ENCODE measurements at regions not wholly inside any gene's neighbourhood (a gene's known extent, or its start where the extent isn't known, plus 50 kb on each side); places are given as distances from the start of the nearest gene placed in this dataset.
"Not testable (repeated sequence)": the region's sequence is repeated elsewhere in the genome, so short reads cannot be mapped to it uniquely, and the experiment has no call there.

GRCh38 chr2:122651236-122651635 lies 895.8 kb downstream of the TSN start:
- DNase-seq (ENCODE audit: low spot score), result no peak

- DNase-seq (ENCODE audit: low spot score), result no peak
Observed at GRCh38 chr2:122651780-122652179, 896.3 kb downstream of the TSN start.

- no peak for DNase-seq (ENCODE audit: low spot score)
Observed at GRCh38 chr2:122652670-122653069, 897.2 kb downstream of the TSN start.

DNA sequence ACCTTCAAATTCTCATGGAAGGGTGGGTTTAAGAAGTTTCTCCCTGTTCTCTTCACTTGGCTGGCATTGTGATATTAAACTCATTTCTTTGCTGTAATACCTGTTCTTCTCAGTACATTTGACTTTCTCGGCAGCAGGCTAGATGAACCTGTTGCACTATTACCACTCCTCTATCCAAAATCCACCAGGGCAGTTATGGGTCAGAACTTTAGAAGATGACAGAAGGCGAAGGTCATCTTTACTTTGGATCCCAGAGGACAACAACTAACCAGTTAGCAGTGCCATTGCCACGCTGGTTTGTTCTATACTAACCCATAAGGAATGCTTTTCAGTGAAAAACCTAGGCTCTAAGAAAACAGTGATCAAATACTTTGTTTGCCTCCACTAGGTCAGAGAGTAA lies 901.0 kb downstream of the TSN start:
- no peak for DNase-seq (ENCODE audit: low spot score)

- no peak for DNase-seq (ENCODE audit: low spot score)
Observed at GRCh38 chr2:122660786-122661634, 905.6 kb downstream of the TSN start.

DNA sequence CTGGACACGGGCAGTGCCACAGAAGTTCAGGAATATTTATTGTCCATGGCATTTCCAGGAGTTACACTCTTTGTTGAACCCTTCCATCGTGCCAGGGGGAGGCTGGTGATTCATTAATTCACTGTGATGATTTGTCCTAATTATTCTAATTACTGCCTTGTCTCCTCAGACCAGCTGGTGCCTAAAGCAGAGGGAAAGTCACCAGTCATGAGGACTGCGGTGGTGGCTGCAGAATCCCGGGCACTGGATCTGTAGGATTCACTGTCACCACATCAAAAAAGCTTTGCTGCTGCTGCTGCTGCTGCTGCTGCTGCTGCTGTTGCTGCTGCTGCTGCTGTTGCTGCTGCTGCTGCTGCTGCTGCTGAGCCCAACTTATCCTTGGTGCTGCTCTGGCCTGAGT lies 908.2 kb downstream of the TSN start:
- no peak for DNase-seq (ENCODE audit: low spot score)

DNA sequence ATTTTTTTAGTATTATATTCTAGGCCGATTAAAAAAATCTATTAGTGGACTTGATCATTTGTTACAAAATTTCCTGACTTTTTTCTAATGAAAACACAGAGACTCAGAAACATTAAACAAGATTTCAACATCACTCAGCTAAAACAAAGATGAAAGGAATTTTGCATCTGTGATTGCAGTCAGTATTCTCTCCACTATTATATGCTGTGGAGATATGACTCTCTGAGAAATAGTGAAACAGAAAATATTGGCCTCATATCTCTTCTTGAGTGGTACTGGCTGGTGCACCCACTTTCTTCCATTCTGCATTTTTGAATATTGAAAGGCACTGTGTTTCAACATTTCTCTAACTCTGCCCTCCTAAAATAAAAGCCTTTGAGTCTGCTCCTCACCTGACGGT lies 914.2 kb downstream of the TSN start:
- DNase-seq (ENCODE audit: low spot score), result no peak

DNA sequence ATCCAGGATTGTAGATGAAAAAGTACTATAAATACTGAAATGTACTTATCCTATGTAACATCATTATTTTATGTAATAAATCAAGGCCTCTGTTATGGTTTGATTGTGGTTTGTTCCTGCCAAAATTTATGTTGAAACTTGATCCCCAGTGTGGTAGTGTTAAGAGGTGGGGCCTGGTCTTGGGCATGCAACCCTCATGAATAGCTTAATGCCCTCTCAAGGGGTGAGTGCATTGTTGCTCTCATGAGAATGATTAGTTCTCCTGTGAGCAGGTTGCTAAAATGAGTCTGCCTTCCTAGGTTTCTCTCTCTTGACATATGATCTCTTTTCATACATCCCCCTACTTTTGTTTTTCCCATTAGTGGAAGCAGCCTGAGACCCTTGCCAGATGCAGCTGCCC lies 915.4 kb downstream of the TSN start:
- no peak for DNase-seq (ENCODE audit: low spot score)

GRCh38 chr2:122680662-122681061 lies 925.2 kb downstream of the TSN start:
- DNase-seq (ENCODE audit: low spot score), result no peak

GRCh38 chr2:122681626-122682025 lies 926.2 kb downstream of the TSN start:
- DNase-seq (ENCODE audit: low spot score), result no peak

DNA sequence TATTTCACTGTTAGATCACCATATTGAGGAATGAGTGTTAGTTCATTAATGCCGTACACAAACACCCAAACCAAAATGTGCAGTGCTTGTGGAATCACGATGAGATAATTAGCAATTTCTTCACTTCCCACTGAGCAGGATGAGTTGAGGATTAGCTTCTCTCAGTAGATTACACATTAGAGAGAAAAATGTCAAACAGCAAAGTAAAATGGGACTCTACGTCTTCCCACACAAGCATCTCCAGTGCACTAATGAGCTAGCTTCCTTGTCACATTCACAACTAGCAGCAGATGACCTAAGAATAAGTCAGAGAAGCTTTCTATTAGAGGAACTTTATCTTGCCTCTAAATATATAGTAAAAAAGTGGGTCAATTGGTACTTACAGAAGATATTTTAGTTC lies 926.9 kb downstream of the TSN start:
- DNase-seq (ENCODE audit: low spot score), result no peak

GRCh38 chr2:122683018-122683417 lies 927.6 kb downstream of the TSN start:
- no peak for DNase-seq (ENCODE audit: low spot score)

DNA sequence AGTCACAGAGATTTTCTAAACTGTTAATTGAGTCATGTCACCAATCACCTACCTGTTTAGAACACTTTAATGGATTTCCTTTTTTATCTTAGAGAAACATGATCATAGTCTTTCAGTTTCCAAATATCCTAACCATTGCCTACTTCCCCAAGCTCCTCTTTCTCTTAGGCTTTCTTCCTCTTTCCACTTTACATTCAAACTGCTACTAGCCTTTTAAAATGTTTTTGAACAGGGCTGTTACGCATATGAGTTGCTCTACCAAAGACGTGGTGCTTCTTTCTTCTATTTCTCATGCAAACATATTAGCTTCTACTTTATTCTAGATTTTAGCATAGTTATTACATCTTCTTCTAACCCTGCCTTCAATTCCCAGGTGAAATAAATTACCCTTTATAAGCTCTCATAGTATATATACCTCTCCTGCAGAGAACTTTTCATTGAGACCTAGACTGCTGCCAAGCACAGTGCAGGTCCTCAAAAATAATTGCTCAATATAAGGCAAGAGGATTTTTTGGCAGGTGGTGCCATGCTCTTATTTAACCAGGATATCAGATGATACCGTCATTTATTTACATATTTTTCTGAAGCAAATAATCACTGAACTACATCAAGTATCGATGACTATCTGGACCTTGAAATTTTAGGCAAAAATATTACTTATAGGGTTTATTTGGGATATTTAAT lies 937.1 kb downstream of the TSN start:
- no peak for DNase-seq (ENCODE audit: low spot score)

GRCh38 chr2:122697415-122697814 lies 942.0 kb downstream of the TSN start:
- DNase-seq (ENCODE audit: low spot score), result no peak

GRCh38 chr2:122703676-122704075 lies 948.2 kb downstream of the TSN start:
- no peak for DNase-seq (ENCODE audit: low spot score)

- peak; percentile 9 for DNase-seq (ENCODE audit: low spot score)
Observed at GRCh38 chr2:122704109-122704563, 948.7 kb downstream of the TSN start.

DNA sequence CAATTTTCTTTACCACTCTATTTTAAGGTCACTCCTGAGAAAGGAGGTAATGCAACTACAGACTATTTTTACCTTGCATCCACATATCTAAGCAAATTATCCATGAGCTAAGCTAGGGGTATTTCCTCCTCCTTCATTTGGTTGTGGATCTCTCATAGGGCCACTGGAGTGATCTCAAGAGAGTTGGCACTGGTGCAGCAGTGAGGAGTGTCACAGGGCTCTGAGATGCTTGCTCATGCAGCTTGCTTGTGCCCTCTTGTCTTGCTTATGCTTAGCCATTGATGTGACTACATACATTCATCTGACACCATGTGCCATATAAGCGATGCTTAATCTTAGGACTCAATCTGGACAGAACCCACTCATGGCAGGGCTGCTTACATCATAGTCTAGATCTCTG lies 950.3 kb downstream of the TSN start:
- DNase-seq (ENCODE audit: low spot score), result no peak

- peak; percentile 6 for DNase-seq (ENCODE audit: low spot score)
Observed at GRCh38 chr2:122706757-122707223, 951.3 kb downstream of the TSN start.

DNA sequence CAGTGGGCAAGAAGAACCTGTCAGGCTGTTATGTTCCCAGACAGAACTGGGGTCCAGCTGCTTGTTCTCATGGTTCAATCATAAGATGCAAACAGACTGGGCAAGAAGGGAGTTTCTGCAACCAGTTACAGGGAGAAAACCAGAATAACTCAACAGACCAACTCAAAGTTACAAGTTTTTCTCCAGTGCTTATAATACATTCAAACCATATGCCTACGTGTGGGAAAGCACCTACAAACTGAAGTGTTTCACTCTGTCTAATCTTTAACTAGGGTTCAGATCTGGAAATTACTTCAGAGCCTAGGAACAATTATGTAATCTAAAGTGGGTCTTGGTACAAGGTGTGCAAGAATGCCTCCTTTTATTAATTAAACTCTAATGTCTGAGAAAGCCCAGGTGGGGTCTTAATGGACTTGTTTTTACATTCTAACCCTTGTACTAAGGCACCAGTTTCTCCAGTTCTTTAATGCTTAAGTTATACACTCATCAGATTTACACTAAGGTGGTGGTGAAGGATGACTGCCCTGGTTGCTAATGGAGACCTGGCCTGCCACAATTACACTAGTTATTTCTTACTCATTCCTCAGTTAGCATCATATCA lies 951.9 kb downstream of the TSN start:
- no peak for DNase-seq (ENCODE audit: low spot score)

DNA sequence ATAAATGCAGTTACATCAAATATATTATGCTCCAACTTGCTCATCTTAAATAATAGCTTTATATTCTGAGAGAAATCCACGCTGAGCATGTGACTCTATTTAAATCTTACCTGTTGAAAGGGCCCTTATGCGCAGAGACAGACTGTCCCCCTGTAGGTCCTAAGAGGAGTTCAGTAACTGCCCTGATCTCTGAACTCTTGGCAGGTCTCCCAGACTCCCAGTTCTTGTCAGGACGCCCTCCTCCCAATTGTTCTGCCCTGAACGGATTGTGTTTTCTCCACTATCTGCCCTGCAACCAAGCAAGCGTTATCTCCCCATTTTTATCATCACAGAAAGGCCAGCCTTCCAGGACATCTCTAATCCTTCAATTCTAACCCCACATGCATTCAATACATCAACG lies 954.6 kb downstream of the TSN start:
- DNase-seq (ENCODE audit: low spot score), result no peak

DNA sequence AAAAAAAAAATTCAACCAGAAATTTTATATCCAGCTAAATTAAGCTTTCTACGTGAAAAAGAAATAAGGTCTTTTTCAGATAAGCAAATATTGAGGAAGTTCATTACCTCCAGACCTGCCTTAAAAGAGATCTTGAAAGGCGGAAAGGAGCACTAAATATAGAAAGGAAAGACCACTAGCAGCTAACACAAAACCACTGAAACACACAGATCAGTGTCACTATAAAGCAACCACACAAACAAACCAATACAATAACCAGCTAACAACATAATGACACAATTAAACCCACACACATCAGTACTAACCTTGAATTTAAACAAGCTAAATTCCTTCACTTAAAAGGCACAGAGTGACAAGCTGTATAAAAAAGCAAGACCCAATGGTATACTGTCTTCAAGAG lies 958.3 kb downstream of the TSN start:
- no peak for DNase-seq (ENCODE audit: low spot score)

- not testable (repeated sequence) for DNase-seq (ENCODE audit: low spot score)
Observed at GRCh38 chr2:122720822-122721221, 965.4 kb downstream of the TSN start.

Measured in GM03348 (cell line).